GM19328 (cell line): ENCODE measurements at regions not wholly inside any gene's neighbourhood (a gene's known extent, or its start where the extent isn't known, plus 50 kb on each side); places are given as distances from the start of the nearest gene placed in this dataset.
"Not testable (repeated sequence)": the region's sequence is repeated elsewhere in the genome, so short reads cannot be mapped to it uniquely, and the experiment has no call there.

Experiments used
- ATAC-seq: cut with Tn5 transposase; IDR thresholded peaks from one replicate; pipeline ENCODE4 v1.9.1; 2021; ENCODE audit warnings: mild to moderate bottlenecking, moderate library complexity; ENCODE audit not compliant: unreplicated experiment

GRCh38 chrX:150118476-150118875 lies 180.2 kb upstream of the EOLA2 start:
- no peak for ATAC-seq

- ATAC-seq, result no peak
Observed at GRCh38 chrX:150119323-150119722, 181.0 kb upstream of the EOLA2 start.

- not testable (repeated sequence) for ATAC-seq
Observed at GRCh38 chrX:150125045-150125444, 186.8 kb upstream of the EOLA2 start.

- ATAC-seq, result no peak
Observed at GRCh38 chrX:150127216-150127615, 188.9 kb upstream of the EOLA2 start.

GRCh38 chrX:150143721-150144440 lies 205.6 kb upstream of the EOLA2 start:
- ATAC-seq, result no peak

GRCh38 chrX:150146271-150146896 lies 208.1 kb upstream of the EOLA2 start:
- no peak for ATAC-seq

- no peak for ATAC-seq
Observed at GRCh38 chrX:150148749-150149672, 210.7 kb upstream of the EOLA2 start.

- no peak for ATAC-seq
Observed at GRCh38 chrX:150150076-150150779, 211.9 kb upstream of the EOLA2 start.

GRCh38 chrX:150150780-150151125 lies 212.4 kb upstream of the MAMLD1 start:
- ATAC-seq, result no peak

- ATAC-seq, result no peak
Observed at GRCh38 chrX:150152036-150152435, 211.1 kb upstream of the MAMLD1 start.

- ATAC-seq, result no peak
Observed at GRCh38 chrX:150152546-150152945, 210.6 kb upstream of the MAMLD1 start.

GRCh38 chrX:150155436-150156035 lies 207.6 kb upstream of the MAMLD1 start:
- ATAC-seq, result no peak

- no peak for ATAC-seq
Observed at GRCh38 chrX:150156615-150157014, 206.5 kb upstream of the MAMLD1 start.

- no peak for ATAC-seq
Observed at GRCh38 chrX:150157291-150157690, 205.8 kb upstream of the MAMLD1 start.

GRCh38 chrX:150158554-150159332 lies 204.4 kb upstream of the MAMLD1 start:
- no peak for ATAC-seq

- ATAC-seq, result no peak
Observed at GRCh38 chrX:150159537-150159936, 203.6 kb upstream of the MAMLD1 start.

GRCh38 chrX:150160656-150161055 lies 202.5 kb upstream of the MAMLD1 start:
- no peak for ATAC-seq

GRCh38 chrX:150161193-150161592 lies 201.9 kb upstream of the MAMLD1 start:
- ATAC-seq, result no peak

GRCh38 chrX:150162141-150162540 lies 201.0 kb upstream of the MAMLD1 start:
- no peak for ATAC-seq
